ENCODE measurements at regions not wholly inside any gene's neighbourhood (a gene's known extent, or its start where the extent isn't known, plus 50 kb on each side); places are given as distances from the start of the nearest gene placed in this dataset.

DNA sequence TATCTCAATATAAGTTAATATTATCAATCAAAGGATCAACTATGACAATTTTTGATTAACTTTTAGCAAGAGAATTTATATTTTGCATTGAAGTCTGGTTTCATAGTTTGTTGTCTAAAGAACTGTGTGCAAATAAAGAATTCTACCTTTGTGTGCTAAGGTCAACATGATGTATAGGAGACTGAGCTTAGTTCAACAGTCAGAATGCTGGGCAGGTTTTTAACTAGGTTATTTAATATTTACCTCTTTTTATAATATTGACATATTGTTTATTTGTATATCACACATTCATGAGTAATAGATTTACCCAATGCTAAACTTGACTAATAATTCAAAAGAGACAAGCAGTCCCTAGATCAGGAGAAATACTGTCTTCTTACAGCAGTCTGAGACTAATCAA, 831.4 kb downstream of the DSC3 start:
- TF ChIP-seq, protein P1, sequence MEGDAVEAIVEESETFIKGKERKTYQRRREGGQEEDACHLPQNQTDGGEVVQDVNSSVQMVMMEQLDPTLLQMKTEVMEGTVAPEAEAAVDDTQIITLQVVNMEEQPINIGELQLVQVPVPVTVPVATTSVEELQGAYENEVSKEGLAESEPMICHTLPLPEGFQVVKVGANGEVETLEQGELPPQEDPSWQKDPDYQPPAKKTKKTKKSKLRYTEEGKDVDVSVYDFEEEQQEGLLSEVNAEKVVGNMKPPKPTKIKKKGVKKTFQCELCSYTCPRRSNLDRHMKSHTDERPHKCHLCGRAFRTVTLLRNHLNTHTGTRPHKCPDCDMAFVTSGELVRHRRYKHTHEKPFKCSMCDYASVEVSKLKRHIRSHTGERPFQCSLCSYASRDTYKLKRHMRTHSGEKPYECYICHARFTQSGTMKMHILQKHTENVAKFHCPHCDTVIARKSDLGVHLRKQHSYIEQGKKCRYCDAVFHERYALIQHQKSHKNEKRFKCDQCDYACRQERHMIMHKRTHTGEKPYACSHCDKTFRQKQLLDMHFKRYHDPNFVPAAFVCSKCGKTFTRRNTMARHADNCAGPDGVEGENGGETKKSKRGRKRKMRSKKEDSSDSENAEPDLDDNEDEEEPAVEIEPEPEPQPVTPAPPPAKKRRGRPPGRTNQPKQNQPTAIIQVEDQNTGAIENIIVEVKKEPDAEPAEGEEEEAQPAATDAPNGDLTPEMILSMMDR (IDR thresholded peaks at IDR 0.05): no peak
- TF ChIP-seq ZFX (IDR thresholded peaks at IDR 0.05; ENCODE audit: borderline replicate concordance): no peak
